ENCODE measurements at regions not wholly inside any gene's neighbourhood (a gene's known extent, or its start where the extent isn't known, plus 50 kb on each side); places are given as distances from the start of the nearest gene placed in this dataset.

DNA sequence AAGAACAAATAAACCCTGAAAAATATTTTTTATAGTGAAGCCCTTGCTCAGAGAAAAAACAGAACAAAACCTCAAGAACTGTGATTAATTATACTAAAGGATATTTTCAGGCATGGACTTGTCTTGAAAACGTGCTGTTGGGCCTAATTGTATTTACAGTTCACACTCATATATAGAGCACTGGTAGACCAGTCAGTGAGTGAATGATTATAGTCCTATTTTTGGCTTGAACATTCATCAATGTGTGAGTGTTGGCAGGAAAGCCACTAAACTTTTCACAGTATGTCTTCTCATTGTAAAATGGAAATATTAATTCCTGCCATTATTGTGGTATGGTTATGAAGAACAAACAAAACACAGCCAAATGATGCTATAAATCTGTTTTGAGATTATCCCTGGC, 462.8 kb downstream of the KCNA4 start:
- TF ChIP-seq CTCF (IDR thresholded peaks at IDR 0.05; ENCODE audit: insufficient read depth, low read length) (no peak), SPI1 (IDR thresholded peaks at IDR 0.05; ENCODE audit: borderline replicate concordance, low read depth) (no peak), REST (IDR thresholded peaks at IDR 0.05; ENCODE audit: insufficient replicate concordance, low read depth) (no peak), GABPA (IDR thresholded peaks at IDR 0.05; ENCODE audit: low read depth) (no peak), POLR2AphosphoS5 (IDR thresholded peaks at IDR 0.05; ENCODE audit: low read depth) (no peak)

Measured in HL-60 (cell line).